DOHH2 (cell line): ENCODE measurements at regions not wholly inside any gene's neighbourhood (a gene's known extent, or its start where the extent isn't known, plus 50 kb on each side); places are given as distances from the start of the nearest gene placed in this dataset.

Experiments used
- H3F3A ChIP-seq: fragments of 200-600 bp; sonication (generic), shearing (Covaris generic); 2 replicates; pipeline ENCODE4 v1.6.0; 2016; ENCODE audit warnings: antibody characterized with exemption, mild to moderate bottlenecking; ENCODE audit not compliant: control insufficient read depth, insufficient read depth
- H3K27ac ChIP-seq: fragments of 200-600 bp; sonication (generic); 2 replicates; pipeline ENCODE4 v1.5.1; 2014; ENCODE audit warnings: low read depth, mild to moderate bottlenecking, low read length, moderate library complexity
- H3K27me3 ChIP-seq: fragments of 200-600 bp; sonication (generic); 2 replicates; pipeline ENCODE4 v1.6.1; 2014; ENCODE audit warnings: mild to moderate bottlenecking, low read length, mixed read lengths; ENCODE audit not compliant: control insufficient read depth
- H3K36me3 ChIP-seq: fragments of 200-600 bp; sonication (generic); 2 replicates; pipeline ENCODE4 v1.6.1; 2014; ENCODE audit warnings: mild to moderate bottlenecking, low read length, moderate library complexity, mixed read lengths; ENCODE audit not compliant: control insufficient read depth
- H3K4me1 ChIP-seq: fragments of 200-600 bp; sonication (generic); 2 replicates; pipeline ENCODE4 v1.6.1; 2014; ENCODE audit warnings: mild to moderate bottlenecking, low read length, mixed read lengths; ENCODE audit not compliant: control insufficient read depth
- H3K4me2 ChIP-seq: fragments of 200-600 bp; sonication (generic); 2 replicates; pipeline ENCODE4 v1.6.0; 2014; ENCODE audit warnings: mild to moderate bottlenecking, low read length, moderate library complexity
- H3K4me3 ChIP-seq: fragments of 200-600 bp; sonication (generic); 2 replicates; pipeline ENCODE4 v1.5.1; 2014; ENCODE audit warnings: mild to moderate bottlenecking, low read length, mixed read lengths
- H3K79me2 ChIP-seq: fragments of 200-600 bp; sonication (generic); 2 replicates; pipeline ENCODE4 v1.6.1; 2014; ENCODE audit warnings: mild to moderate bottlenecking, low read length, mixed read lengths; ENCODE audit not compliant: control insufficient read depth
- H3K9me2 ChIP-seq: fragments of 200-600 bp; sonication (generic); replicated peaks from 2 replicates; pipeline ENCODE4 v1.6.1; 2014; ENCODE audit warnings: mild to moderate bottlenecking, low read length, mixed read lengths; ENCODE audit not compliant: control insufficient read depth
- H3K9me3 ChIP-seq: fragments of 200-600 bp; sonication (generic); 2 replicates; pipeline ENCODE4 v1.6.1; 2014; ENCODE audit warnings: antibody characterized with exemption, low read length, mixed read lengths; ENCODE audit not compliant: control insufficient read depth, insufficient read depth
- H4K20me1 ChIP-seq: fragments of 200-600 bp; sonication (generic); 2 replicates; pipeline ENCODE4 v1.6.0; 2014; ENCODE audit warnings: low read depth, mild to moderate bottlenecking, antibody characterized with exemption, low read length, moderate library complexity; ENCODE audit not compliant: control insufficient read depth, insufficient read depth
- EZH2phosphoT487 ChIP-seq: fragments of 200-600 bp; sonication (generic); IDR thresholded peaks from 2 replicates; pipeline ENCODE4 v1.6.1; 2017; ENCODE audit warnings: borderline replicate concordance, mild to moderate bottlenecking, antibody characterized with exemption, low read length, moderate library complexity, mixed read lengths
- TF ChIP-seq, protein P1 (sequence below): fragments of 200-600 bp; sonication (generic); IDR thresholded peaks from one replicate; pipeline ENCODE4 v1.5.1; 2014; ENCODE audit warnings: antibody characterized with exemption, mild to moderate bottlenecking, low read depth, low read length; ENCODE audit not compliant: poor library complexity, severe bottlenecking

DNA sequence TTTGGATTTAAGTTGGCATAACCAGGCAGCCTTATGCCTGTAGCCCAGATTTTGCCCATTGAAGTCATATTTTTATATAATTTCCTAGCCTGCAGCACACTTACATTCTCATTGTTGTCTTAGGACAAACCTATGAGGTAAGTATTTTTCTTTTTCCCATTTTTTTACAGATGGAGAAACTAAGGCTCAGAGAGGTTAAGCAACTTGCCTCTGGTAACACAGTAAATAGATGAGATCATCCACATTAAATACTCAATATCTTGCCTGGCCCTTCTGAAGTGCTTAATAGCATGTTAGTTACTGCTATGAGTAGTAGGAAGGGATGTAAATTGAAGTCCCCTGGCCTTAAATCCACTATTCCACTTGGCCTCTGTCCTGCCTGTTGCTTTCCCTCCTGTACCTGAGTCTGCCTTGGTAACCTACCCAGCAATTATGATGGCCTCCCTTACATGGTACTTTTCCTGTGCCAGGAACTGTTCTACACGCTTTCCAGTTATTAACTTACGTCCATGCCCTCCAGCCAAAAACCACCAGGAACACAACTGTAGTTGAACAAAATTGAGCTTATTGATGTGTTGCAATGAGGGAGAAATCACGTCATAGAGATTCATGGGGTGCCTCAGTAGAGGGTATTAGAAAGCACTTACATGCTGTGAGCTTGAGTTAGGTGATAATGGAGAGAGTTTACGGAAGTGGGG, 111.6 kb upstream of the FGGY start:
- no peaks in the 10 kb centered on the region for H3K27me3 ChIP-seq
- no peaks in the 10 kb centered on the region for H3K79me2 ChIP-seq
- no peak overlapping the region for H3K27ac ChIP-seq
- H3F3A ChIP-seq, result no peaks in the 10 kb centered on the region
- no peaks in the 10 kb centered on the region for H3K4me1 ChIP-seq
- H3K4me3 ChIP-seq, result no peak overlapping the region
- no peaks in the 10 kb centered on the region for H3K36me3 ChIP-seq
- H3K9me3 ChIP-seq, result no peaks in the 10 kb centered on the region
- no peaks in the 10 kb centered on the region for H4K20me1 ChIP-seq
- TF ChIP-seq EZH2phosphoT487, result no peak
- TF ChIP-seq, protein P1, sequence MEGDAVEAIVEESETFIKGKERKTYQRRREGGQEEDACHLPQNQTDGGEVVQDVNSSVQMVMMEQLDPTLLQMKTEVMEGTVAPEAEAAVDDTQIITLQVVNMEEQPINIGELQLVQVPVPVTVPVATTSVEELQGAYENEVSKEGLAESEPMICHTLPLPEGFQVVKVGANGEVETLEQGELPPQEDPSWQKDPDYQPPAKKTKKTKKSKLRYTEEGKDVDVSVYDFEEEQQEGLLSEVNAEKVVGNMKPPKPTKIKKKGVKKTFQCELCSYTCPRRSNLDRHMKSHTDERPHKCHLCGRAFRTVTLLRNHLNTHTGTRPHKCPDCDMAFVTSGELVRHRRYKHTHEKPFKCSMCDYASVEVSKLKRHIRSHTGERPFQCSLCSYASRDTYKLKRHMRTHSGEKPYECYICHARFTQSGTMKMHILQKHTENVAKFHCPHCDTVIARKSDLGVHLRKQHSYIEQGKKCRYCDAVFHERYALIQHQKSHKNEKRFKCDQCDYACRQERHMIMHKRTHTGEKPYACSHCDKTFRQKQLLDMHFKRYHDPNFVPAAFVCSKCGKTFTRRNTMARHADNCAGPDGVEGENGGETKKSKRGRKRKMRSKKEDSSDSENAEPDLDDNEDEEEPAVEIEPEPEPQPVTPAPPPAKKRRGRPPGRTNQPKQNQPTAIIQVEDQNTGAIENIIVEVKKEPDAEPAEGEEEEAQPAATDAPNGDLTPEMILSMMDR, result no peak
- no peak overlapping the region for H3K4me2 ChIP-seq
- H3K9me2 ChIP-seq, result no peaks in the 10 kb centered on the region

DNA sequence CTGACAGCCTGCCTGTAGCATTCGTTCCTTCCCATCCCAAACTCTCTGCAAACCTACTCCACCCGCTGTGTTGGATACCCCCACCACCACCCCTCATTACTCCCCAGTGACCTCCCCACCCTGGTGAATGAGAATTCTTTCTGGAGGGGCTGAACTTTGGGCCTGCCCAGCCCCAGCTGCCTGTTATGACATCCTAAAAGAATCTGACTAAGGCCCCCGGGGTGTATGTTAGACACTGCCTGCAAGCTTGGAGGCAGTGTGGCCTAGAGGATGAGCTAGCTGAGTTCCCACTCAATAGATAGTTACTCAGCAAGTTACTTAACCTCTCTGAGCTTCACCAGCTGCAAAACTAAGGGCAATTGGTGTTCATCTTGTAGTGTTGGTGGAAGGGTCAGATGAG, 110.2 kb upstream of the FGGY start:
- Histone ChIP-seq H4K20me1 (no peaks in the 10 kb centered on the region), H3K4me2 (no peak overlapping the region), H3K79me2 (no peaks in the 10 kb centered on the region), H3K36me3 (no peaks in the 10 kb centered on the region), H3K27ac (no peak overlapping the region), H3K9me3 (no peaks in the 10 kb centered on the region), H3K4me1 (no peaks in the 10 kb centered on the region), H3K9me2 (no peaks in the 10 kb centered on the region; the same call in 1 of the 2 replicates), H3K27me3 (no peaks in the 10 kb centered on the region), H3F3A (no peaks in the 10 kb centered on the region), H3K4me3 (no peak overlapping the region)
- TF ChIP-seq, protein P1, result no peak
- TF ChIP-seq EZH2phosphoT487, result no peak

- Histone ChIP-seq H3K9me3 (no peaks in the 10 kb centered on the region), H3K27ac (no peak overlapping the region), H3K9me2 (no peaks in the 10 kb centered on the region; the same call in 1 of the 2 replicates), H3K4me3 (no peak overlapping the region), H3K27me3 (no peaks in the 10 kb centered on the region), H3K4me1 (no peaks in the 10 kb centered on the region), H3K79me2 (no peaks in the 10 kb centered on the region), H3K4me2 (no peak overlapping the region), H3F3A (no peaks in the 10 kb centered on the region), H3K36me3 (no peaks in the 10 kb centered on the region), H4K20me1 (no peaks in the 10 kb centered on the region)
- TF ChIP-seq, protein P1, result no peak
- TF ChIP-seq EZH2phosphoT487, result no peak
Measured at GRCh38 chr1:59188413-59189213, 108.3 kb upstream of the FGGY start.
